NCI-H1417 (cell line): ENCODE measurements at regions not wholly inside any gene's neighbourhood (a gene's known extent, or its start where the extent isn't known, plus 50 kb on each side); places are given as distances from the start of the nearest gene placed in this dataset.

Source experiments
- DNase-seq, 3 experiments: peaks; one replicate each; lab custom pipeline; 2025; lab: John Stamatoyannopoulos, UW

GRCh38 chr21:17901458-17902079 is 82.4 kb upstream of the C21orf91 start:
- DNase-seq = no peak

DNA sequence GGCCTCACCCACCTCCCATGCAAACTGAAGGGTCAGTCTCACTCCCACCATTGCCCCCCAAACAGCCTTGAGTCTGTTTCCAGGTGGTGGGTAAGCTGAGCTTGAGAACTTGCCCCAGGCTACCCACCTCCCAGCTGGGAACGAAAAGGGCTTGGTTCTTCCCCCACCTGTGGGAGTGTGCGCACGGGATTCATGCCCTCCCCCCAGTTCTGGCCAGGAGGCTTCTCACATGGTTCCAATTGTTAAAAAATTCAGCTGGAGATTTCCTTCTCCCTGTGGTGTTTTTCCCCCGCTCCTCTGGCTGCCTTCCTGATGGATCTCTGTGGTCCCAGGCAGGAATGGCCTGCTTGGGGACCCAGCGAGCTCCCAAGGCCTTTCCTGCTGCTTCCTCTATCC is 81.8 kb upstream of the C21orf91 start:
- DNase-seq = no peak

GRCh38 chr21:17900281-17900989 is 81.3 kb upstream of the C21orf91 start:
- peak in 1 of 3 experiments; percentile 15 for DNase-seq

- no peak for DNase-seq
Observed at GRCh38 chr21:17889171-17889570, 70.0 kb upstream of the C21orf91 start.

GRCh38 chr21:17869115-17869514 is 50.0 kb upstream of the C21orf91 start:
- no peak for DNase-seq
